ENCODE measurements at regions not wholly inside any gene's neighbourhood (a gene's known extent, or its start where the extent isn't known, plus 50 kb on each side); places are given as distances from the start of the nearest gene placed in this dataset.

- H3K79me2 ChIP-seq (ENCODE audit: control insufficient read depth, insufficient read depth, low read length): no peaks in the 10 kb centered on the region
- ChIA-PET CTCF (no interaction called here), POLR2A (no interaction called here)
- H3K4me2 ChIP-seq (replicated peaks; ENCODE audit: low read depth, low read length, poor library complexity, severe bottlenecking): no peak overlapping the region
- Mint-ChIP-seq H3K9me3 (ENCODE audit: insufficient read depth) (peaks cover 18% of the 10 kb centered on the region), H3K27me3 (no peaks in the 10 kb centered on the region), H3K27ac (no peak overlapping the region), H3K4me3 (no peak overlapping the region), H3K4me1 (no peaks in the 10 kb centered on the region)
- H3K9me3 ChIP-seq (ENCODE audit: control extremely low read depth in 1 of 3, control insufficient read depth in 2 of 3, insufficient read depth in 1 of 3, low read length in 2 of 3): peaks cover 0 to 8% (median 0%) of the 10 kb centered on the region in 3 donors
- H3K9ac ChIP-seq (ENCODE audit: low read length): no peak overlapping the region
- no peak overlapping the region for H3K27ac ChIP-seq (ENCODE audit: low read length in 2 of 2)
- intact Hi-C loops (cut with micrococcal nuclease): no loop called here
- 100% methylated on average over 1 of the region's 5 CpGs for WGBS (ENCODE audit: insufficient coverage)
- H3K36me3 ChIP-seq (replicated peaks in 1 of 2; ENCODE audit: control extremely low read depth in 1 of 2, control insufficient read depth in 1 of 2, extremely low read depth in 1 of 2, insufficient read depth in 2 of 2, low read length in 1 of 2): no peaks in the 10 kb centered on the region
- no peak for ATAC-seq (ENCODE audit: low read depth)
- no peak for DNase-seq
- H3K4me1 ChIP-seq (ENCODE audit: control insufficient read depth in 2 of 2, insufficient read depth in 2 of 2, low read length in 2 of 2): no peaks in the 10 kb centered on the region
- H3K27me3 ChIP-seq (replicated peaks in 1 of 4; ENCODE audit: control extremely low read depth in 1 of 4, control insufficient read depth in 3 of 4, insufficient read depth in 4 of 4, low read length in 3 of 4): no peaks in the 10 kb centered on the region
- H2AFZ ChIP-seq (ENCODE audit: insufficient read depth, low read depth, low read length, poor library complexity, severe bottlenecking): no peak overlapping the region
- no peaks in the 10 kb centered on the region for H4K20me1 ChIP-seq (ENCODE audit: control insufficient read depth, insufficient read depth, low read length, poor library complexity, severe bottlenecking)
- TF ChIP-seq, protein P1, sequence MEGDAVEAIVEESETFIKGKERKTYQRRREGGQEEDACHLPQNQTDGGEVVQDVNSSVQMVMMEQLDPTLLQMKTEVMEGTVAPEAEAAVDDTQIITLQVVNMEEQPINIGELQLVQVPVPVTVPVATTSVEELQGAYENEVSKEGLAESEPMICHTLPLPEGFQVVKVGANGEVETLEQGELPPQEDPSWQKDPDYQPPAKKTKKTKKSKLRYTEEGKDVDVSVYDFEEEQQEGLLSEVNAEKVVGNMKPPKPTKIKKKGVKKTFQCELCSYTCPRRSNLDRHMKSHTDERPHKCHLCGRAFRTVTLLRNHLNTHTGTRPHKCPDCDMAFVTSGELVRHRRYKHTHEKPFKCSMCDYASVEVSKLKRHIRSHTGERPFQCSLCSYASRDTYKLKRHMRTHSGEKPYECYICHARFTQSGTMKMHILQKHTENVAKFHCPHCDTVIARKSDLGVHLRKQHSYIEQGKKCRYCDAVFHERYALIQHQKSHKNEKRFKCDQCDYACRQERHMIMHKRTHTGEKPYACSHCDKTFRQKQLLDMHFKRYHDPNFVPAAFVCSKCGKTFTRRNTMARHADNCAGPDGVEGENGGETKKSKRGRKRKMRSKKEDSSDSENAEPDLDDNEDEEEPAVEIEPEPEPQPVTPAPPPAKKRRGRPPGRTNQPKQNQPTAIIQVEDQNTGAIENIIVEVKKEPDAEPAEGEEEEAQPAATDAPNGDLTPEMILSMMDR (IDR thresholded peaks at IDR 0.05): no peak
- no peak for TF ChIP-seq EZH2 (IDR thresholded peaks at IDR 0.05; ENCODE audit: borderline replicate concordance, insufficient read depth, low read depth, low read length, poor library complexity, severe bottlenecking)
- no peak overlapping the region for H3K4me3 ChIP-seq (ENCODE audit: control extremely low read depth in 1 of 5, extremely low read depth in 1 of 5, insufficient read depth in 1 of 5, low read depth in 2 of 5, low read length in 4 of 5)
Observed at GRCh38 chr17:54745862-54746261, 154.8 kb upstream of the TOM1L1 start.

- Histone ChIP-seq H4K20me1 (ENCODE audit: control insufficient read depth, insufficient read depth, low read length, poor library complexity, severe bottlenecking) (no peaks in the 10 kb centered on the region), H3K27me3 (replicated peaks in 1 of 4; ENCODE audit: control extremely low read depth in 1 of 4, control insufficient read depth in 3 of 4, insufficient read depth in 4 of 4, low read length in 3 of 4) (no peaks in the 10 kb centered on the region), H3K4me3 (ENCODE audit: control extremely low read depth in 1 of 5, extremely low read depth in 1 of 5, insufficient read depth in 1 of 5, low read depth in 2 of 5, low read length in 4 of 5) (no peak overlapping the region), H3K79me2 (ENCODE audit: control insufficient read depth, insufficient read depth, low read length) (no peaks in the 10 kb centered on the region), H3K36me3 (replicated peaks in 1 of 2; ENCODE audit: control extremely low read depth in 1 of 2, control insufficient read depth in 1 of 2, extremely low read depth in 1 of 2, insufficient read depth in 2 of 2, low read length in 1 of 2) (no peaks in the 10 kb centered on the region), H3K9ac (ENCODE audit: low read length) (no peak overlapping the region), H3K4me1 (ENCODE audit: control insufficient read depth in 2 of 2, insufficient read depth in 2 of 2, low read length in 2 of 2) (no peaks in the 10 kb centered on the region), H2AFZ (ENCODE audit: insufficient read depth, low read depth, low read length, poor library complexity, severe bottlenecking) (no peak overlapping the region), H3K4me2 (replicated peaks; ENCODE audit: low read depth, low read length, poor library complexity, severe bottlenecking) (no peak overlapping the region), H3K9me3 (ENCODE audit: control extremely low read depth in 1 of 3, control insufficient read depth in 2 of 3, insufficient read depth in 1 of 3, low read length in 2 of 3) (peaks cover 0 to 6% (median 0%) of the 10 kb centered on the region in 3 donors), H3K27ac (ENCODE audit: low read length in 2 of 2) (no peak overlapping the region)
- POLR2A ChIA-PET: no interaction called here
- WGBS (ENCODE audit: insufficient coverage): no CpG with 5 or more reads among the region's 1 CpG
- DNase-seq: no peak
- Mint-ChIP-seq H3K4me3 (no peak overlapping the region), H3K27ac (no peak overlapping the region), H3K27me3 (no peaks in the 10 kb centered on the region), H3K4me1 (no peaks in the 10 kb centered on the region), H3K9me3 (ENCODE audit: insufficient read depth) (peaks cover 18% of the 10 kb centered on the region)
- CTCF ChIA-PET: no interaction called here
- no peak for TF ChIP-seq EZH2 (IDR thresholded peaks at IDR 0.05; ENCODE audit: borderline replicate concordance, insufficient read depth, low read depth, low read length, poor library complexity, severe bottlenecking)
- ATAC-seq (ENCODE audit: low read depth): no peak
- intact Hi-C loops (cut with micrococcal nuclease): no loop called here
Observed at GRCh38 chr17:54749157-54749556, 151.5 kb upstream of the TOM1L1 start.
